ENCODE measurements at regions not wholly inside any gene's neighbourhood (a gene's known extent, or its start where the extent isn't known, plus 50 kb on each side); places are given as distances from the start of the nearest gene placed in this dataset.

GRCh38 chr2:15115776-15116175 is 445.4 kb downstream of the NBAS start:
- TF ChIP-seq EZH2phosphoT487 (IDR thresholded peaks at IDR 0.05; ENCODE audit: borderline replicate concordance, low read length), result no peak
- no peak for TF ChIP-seq CTCF (IDR thresholded peaks at IDR 0.05; ENCODE audit: low read depth, low read length, poor library complexity, severe bottlenecking)

GRCh38 chr2:15116830-15117229 is 444.3 kb downstream of the NBAS start:
- Histone ChIP-seq H3K79me2 (ENCODE audit: control insufficient read depth, low read length) (no peaks in the 10 kb centered on the region), H3K9me3 (ENCODE audit: control insufficient read depth, insufficient read depth, low read length) (0 out of 2 replicates have a peak, but pooled peaks cover 2% of the 10 kb centered on the region), H4K20me1 (ENCODE audit: control insufficient read depth, insufficient read depth, low read depth, low read length) (no peaks in the 10 kb centered on the region), H3F3A (ENCODE audit: control insufficient read depth, insufficient read depth) (no peaks in the 10 kb centered on the region), H3K4me2 (ENCODE audit: low read length) (no peak overlapping the region), H3K36me3 (ENCODE audit: control insufficient read depth, low read length) (no peaks in the 10 kb centered on the region), H3K27me3 (ENCODE audit: control insufficient read depth, low read length) (no peaks in the 10 kb centered on the region), H3K4me3 (ENCODE audit: low read length) (no peak overlapping the region), H3K9me2 (replicated peaks; ENCODE audit: control insufficient read depth, low read length) (no peaks in the 10 kb centered on the region), H3K27ac (ENCODE audit: low read depth, low read length) (no peak overlapping the region), H3K4me1 (ENCODE audit: control insufficient read depth, low read length) (peaks cover 10% of the 10 kb centered on the region)
- TF ChIP-seq CTCF (IDR thresholded peaks at IDR 0.05; ENCODE audit: low read depth, low read length, poor library complexity, severe bottlenecking), result no peak

More at GRCh38 chr2:15115776-15116175, 445.4 kb downstream of the NBAS start:
- Histone ChIP-seq H3K27me3 (ENCODE audit: control insufficient read depth, low read length) (no peaks in the 10 kb centered on the region), H3K4me2 (ENCODE audit: low read length) (no peak overlapping the region), H3K36me3 (ENCODE audit: control insufficient read depth, low read length) (no peaks in the 10 kb centered on the region), H3K79me2 (ENCODE audit: control insufficient read depth, low read length) (no peaks in the 10 kb centered on the region), H4K20me1 (ENCODE audit: control insufficient read depth, insufficient read depth, low read depth, low read length) (no peaks in the 10 kb centered on the region), H3K4me1 (ENCODE audit: control insufficient read depth, low read length) (peaks cover 10% of the 10 kb centered on the region), H3F3A (ENCODE audit: control insufficient read depth, insufficient read depth) (no peaks in the 10 kb centered on the region), H3K4me3 (ENCODE audit: low read length) (no peak overlapping the region), H3K9me3 (ENCODE audit: control insufficient read depth, insufficient read depth, low read length) (peaks cover 6% of the 10 kb centered on the region; the same call in 1 of the 2 replicates), H3K9me2 (replicated peaks; ENCODE audit: control insufficient read depth, low read length) (no peaks in the 10 kb centered on the region), H3K27ac (ENCODE audit: low read depth, low read length) (no peak overlapping the region)

All from DOHH2 (cell line).